Esophagus muscularis mucosa (tissue), 4 donors: ENCODE measurements at regions not wholly inside any gene's neighbourhood (a gene's known extent, or its start where the extent isn't known, plus 50 kb on each side); places are given as distances from the start of the nearest gene placed in this dataset.

ENCODE experiments used
- DNase-seq: peaks from one replicate; pipeline ENCODE4 v3.0.0-alpha.2; 2017; ENCODE audit errors: extremely low spot score
- H3K27ac ChIP-seq, 4 donors: fragments of 200-600 bp; sonication (generic); replicated peaks in 1 of 4; 1 replicate in 3 of 4; 2 replicates in 1 of 4; pipeline ENCODE4 v1.5.1; 2016 to 2019; ENCODE audit warnings: mild to moderate bottlenecking in 1 of 4
- H3K27me3 ChIP-seq, 4 donors: fragments of 200-600 bp; sonication (generic); one replicate each; pipeline versions ENCODE4 v1.5.1 to v1.6.0; 2016 to 2019
- H3K36me3 ChIP-seq, 4 donors: fragments of 200-600 bp; sonication (generic); one replicate each; pipeline ENCODE4 v1.5.1; 2016 to 2019
- H3K4me1 ChIP-seq, 4 donors: fragments of 200-600 bp; sonication (generic); one replicate each; pipeline ENCODE4 v1.5.1; 2016 to 2019
- H3K4me3 ChIP-seq, 4 donors: fragments of 200-600 bp; sonication (generic); 1 replicate in 2 of 4; 2 replicates in 2 of 4; pipeline ENCODE4 v1.5.1; 2016 to 2019; ENCODE audit warnings: mild to moderate bottlenecking in 4 of 4, moderate library complexity in 1 of 4
- H3K9me3 ChIP-seq, 4 donors: fragments of 200-600 bp; sonication (generic); 1 replicate in 3 of 4; 2 replicates in 1 of 4; pipeline ENCODE4 v1.5.1; 2016 to 2019
- EP300 ChIP-seq: sonication (generic); formaldehyde crosslinking; IDR thresholded peaks from one replicate; pipeline ENCODE4 v1.6.1; 2017; ENCODE audit warnings: antibody characterized with exemption
- POLR2A ChIP-seq: fragments of 450-650 bp; IDR thresholded peaks from one replicate; pipeline ENCODE4 v1.6.1; 2017; ENCODE audit warnings: antibody characterized with exemption, moderate library complexity, mild to moderate bottlenecking, low read depth
- POLR2AphosphoS5 ChIP-seq, 2 donors: sonication (generic); formaldehyde crosslinking; IDR thresholded peaks; one replicate each; pipeline ENCODE4 v1.6.1; 2017; ENCODE audit warnings: antibody characterized with exemption in 2 of 2
- WGBS: methylation state at CpG from one replicate; pipeline ENCODE4 v1.1.5; 2018; 5-methylcytosine and 5-hydroxymethylcytosine counted together
- intact Hi-C: fragments of 100-400 bp; cut with DNase I; formaldehyde crosslinking; loops from one replicate; pipeline ENCODE4 v1.15.1; 2023
- TF ChIP-seq, protein P1 (sequence below), 3 experiments: fragments of 200-600 bp in 2 of 3; fragments of 450-650 bp in 1 of 3; sonication (generic) in 2 of 3; IDR thresholded peaks; one replicate each; pipeline ENCODE4 v1.5.1; 2017 to 2019; ENCODE audit warnings: antibody characterized with exemption in 3 of 3, mild to moderate bottlenecking in 2 of 3, moderate library complexity in 1 of 3

DNA sequence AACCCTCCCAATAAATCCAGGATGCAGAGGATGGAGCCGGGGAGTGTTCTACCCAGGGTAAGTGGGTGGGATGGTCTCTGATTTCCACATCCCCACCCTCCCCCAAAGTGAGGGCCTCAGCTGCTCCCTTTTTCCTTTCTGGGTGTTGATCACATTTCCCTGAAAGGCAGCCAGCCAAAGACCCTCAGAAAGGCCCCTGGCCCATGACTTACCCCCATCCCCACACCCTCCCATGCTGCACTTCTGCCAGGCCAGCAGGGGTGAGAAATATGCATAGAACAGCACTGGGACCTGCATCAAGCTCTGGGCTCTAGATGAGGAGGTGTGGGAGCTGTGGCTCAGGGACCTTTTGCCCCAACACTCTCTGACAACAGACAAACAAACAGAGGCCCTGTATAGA is 927.3 kb upstream of the ZNF722 start:
- H3K36me3 ChIP-seq, result no peaks in the 10 kb centered on the region
- TF ChIP-seq POLR2A (no peak), POLR2AphosphoS5 (IDR thresholded peaks at IDR 0.05) (no peak), EP300 (no peak)
- TF ChIP-seq, protein P1, sequence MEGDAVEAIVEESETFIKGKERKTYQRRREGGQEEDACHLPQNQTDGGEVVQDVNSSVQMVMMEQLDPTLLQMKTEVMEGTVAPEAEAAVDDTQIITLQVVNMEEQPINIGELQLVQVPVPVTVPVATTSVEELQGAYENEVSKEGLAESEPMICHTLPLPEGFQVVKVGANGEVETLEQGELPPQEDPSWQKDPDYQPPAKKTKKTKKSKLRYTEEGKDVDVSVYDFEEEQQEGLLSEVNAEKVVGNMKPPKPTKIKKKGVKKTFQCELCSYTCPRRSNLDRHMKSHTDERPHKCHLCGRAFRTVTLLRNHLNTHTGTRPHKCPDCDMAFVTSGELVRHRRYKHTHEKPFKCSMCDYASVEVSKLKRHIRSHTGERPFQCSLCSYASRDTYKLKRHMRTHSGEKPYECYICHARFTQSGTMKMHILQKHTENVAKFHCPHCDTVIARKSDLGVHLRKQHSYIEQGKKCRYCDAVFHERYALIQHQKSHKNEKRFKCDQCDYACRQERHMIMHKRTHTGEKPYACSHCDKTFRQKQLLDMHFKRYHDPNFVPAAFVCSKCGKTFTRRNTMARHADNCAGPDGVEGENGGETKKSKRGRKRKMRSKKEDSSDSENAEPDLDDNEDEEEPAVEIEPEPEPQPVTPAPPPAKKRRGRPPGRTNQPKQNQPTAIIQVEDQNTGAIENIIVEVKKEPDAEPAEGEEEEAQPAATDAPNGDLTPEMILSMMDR (IDR thresholded peaks at IDR 0.05), result no peak
- no peak overlapping the region for H3K27ac ChIP-seq
- intact Hi-C loops, result no loop called here
- 5% methylated on average over 1 of the region's 1 CpG for WGBS
- H3K27me3 ChIP-seq, result no peaks in the 10 kb centered on the region
- H3K4me3 ChIP-seq, result no peak overlapping the region
- H3K4me1 ChIP-seq, result no peaks in the 10 kb centered on the region
- peak; percentile 37 for DNase-seq
- peaks cover 0 to 26% (median 6%) of the 10 kb centered on the region in 4 donors for H3K9me3 ChIP-seq

DNA sequence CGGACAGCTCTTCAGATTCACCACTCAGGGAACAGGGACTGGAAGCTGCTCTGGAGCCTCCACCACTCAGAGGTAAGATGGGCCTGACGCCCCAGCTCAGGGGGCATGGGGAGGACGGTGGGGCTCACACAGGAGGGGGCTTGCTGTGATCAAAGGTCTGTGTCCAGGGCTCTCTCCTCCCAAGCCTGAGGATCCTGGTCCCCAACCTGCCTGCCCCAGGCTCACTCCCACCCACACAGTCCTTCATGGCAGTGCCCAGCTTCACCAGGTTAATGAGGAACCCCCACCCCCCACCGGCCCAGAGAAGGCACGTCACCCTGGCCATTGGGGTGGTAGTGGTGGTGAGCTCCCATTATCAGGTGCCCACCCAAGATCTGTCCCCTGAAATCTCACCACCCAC is 926.7 kb upstream of the ZNF722 start:
- Histone ChIP-seq H3K36me3 (no peaks in the 10 kb centered on the region), H3K4me3 (no peak overlapping the region), H3K9me3 (peaks cover 0 to 28% (median 6%) of the 10 kb centered on the region in 4 donors), H3K4me1 (no peaks in the 10 kb centered on the region), H3K27me3 (no peaks in the 10 kb centered on the region), H3K27ac (no peak overlapping the region)
- WGBS, result 42% methylated on average over 2 of the region's 5 CpGs
- intact Hi-C loops, result no loop called here
- DNase-seq, result peak; percentile 62
- no peak for TF ChIP-seq EP300
- no peak for TF ChIP-seq POLR2AphosphoS5 (IDR thresholded peaks at IDR 0.05)
- TF ChIP-seq, protein P1 (IDR thresholded peaks at IDR 0.05), result no peak
- TF ChIP-seq POLR2A, result no peak

DNA sequence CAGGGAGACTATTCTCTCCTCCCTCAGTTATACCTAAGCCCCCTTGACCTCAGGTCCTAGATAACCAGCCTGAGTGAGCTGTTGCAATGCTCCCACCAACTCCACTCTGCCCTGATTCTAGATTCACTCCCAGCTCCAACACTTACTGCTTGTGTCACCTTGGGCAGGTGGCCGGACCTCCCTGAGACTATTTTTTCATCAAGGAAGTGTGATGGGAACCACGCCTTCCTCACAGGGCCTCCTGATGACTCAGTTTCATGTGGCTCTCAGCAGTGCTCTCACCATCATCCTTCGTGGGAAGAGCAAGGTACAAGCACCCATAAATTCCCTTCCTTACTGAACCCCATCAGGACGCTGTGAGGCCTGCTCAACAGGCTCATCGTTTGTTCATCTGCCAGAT is 925.8 kb upstream of the ZNF722 start:
- Histone ChIP-seq H3K27ac (no peak overlapping the region), H3K4me3 (no peak overlapping the region), H3K4me1 (no peaks in the 10 kb centered on the region), H3K27me3 (no peaks in the 10 kb centered on the region), H3K9me3 (peaks cover 0 to 28% (median 5%) of the 10 kb centered on the region in 4 donors), H3K36me3 (no peaks in the 10 kb centered on the region)
- intact Hi-C loops, result no loop called here
- TF ChIP-seq, protein P1 (IDR thresholded peaks at IDR 0.05), result no peak
- no peak for TF ChIP-seq POLR2A
- no peak for TF ChIP-seq EP300
- no peak for TF ChIP-seq POLR2AphosphoS5 (IDR thresholded peaks at IDR 0.05)
- DNase-seq, result no peak
- WGBS, result 61% methylated on average over 4 of the region's 5 CpGs

DNA sequence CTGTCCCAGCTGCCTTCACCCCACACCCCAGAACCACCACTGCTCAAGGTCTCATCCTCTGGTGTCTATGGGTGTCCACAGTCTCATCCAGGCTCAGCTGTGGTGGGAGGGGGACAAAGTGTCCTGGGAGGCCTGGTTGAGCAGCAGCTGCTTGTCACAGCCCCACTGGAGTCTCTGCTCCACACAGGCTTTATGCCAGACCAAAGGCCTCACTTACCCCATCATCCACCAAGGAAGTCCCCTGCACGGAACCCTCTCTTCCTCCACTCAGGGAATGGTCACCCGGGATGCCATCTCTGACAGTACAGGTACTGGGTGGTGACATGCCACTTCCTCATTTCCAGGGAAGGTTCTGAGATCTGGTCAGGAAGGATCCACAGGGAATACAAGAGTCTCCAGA is 925.4 kb upstream of the ZNF722 start:
- H3K27me3 ChIP-seq, result no peaks in the 10 kb centered on the region
- peaks cover 0 to 30% (median 3%) of the 10 kb centered on the region in 4 donors for H3K9me3 ChIP-seq
- no peak overlapping the region for H3K4me3 ChIP-seq
- no peak overlapping the region for H3K27ac ChIP-seq
- 62% methylated on average over 2 of the region's 2 CpGs for WGBS
- TF ChIP-seq POLR2AphosphoS5 (IDR thresholded peaks at IDR 0.05) (no peak), POLR2A (no peak), EP300 (no peak)
- TF ChIP-seq, protein P1 (IDR thresholded peaks at IDR 0.05), result no peak
- no peaks in the 10 kb centered on the region for H3K4me1 ChIP-seq
- peak; percentile 83 for DNase-seq
- intact Hi-C loops, result no loop called here
- H3K36me3 ChIP-seq, result no peaks in the 10 kb centered on the region

DNA sequence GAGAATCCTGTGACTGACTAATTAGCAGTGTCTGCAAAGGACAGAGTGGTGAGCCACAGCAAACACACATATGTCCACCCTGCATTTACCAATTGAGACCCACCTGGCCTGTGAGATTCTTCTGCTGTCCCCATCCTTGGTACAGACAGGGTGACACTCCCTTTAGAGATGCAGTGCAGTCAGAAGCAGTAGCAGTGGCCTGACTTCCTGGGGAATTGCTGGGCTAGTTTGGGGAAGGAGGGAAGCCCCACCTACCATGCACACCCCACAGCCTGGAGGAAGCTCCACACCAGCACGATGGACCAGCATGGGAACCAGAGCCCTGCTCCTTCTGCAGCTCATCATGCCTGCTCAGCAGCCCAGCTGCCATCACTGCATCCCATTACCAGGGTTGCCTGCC is 924.9 kb upstream of the ZNF722 start:
- H3K27me3 ChIP-seq, result no peaks in the 10 kb centered on the region
- H3K9me3 ChIP-seq, result peaks cover 0 to 35% (median 7%) of the 10 kb centered on the region in 4 donors
- TF ChIP-seq POLR2A, result no peak
- TF ChIP-seq EP300, result no peak
- TF ChIP-seq, protein P1 (IDR thresholded peaks at IDR 0.05), result no peak
- no peak for TF ChIP-seq POLR2AphosphoS5 (IDR thresholded peaks at IDR 0.05)
- no peak overlapping the region for H3K4me3 ChIP-seq
- peak; percentile 89 for DNase-seq
- WGBS, result 78% methylated on average over 1 of the region's 1 CpG
- H3K27ac ChIP-seq, result no peak overlapping the region
- no peaks in the 10 kb centered on the region for H3K36me3 ChIP-seq
- intact Hi-C loops, result no loop called here
- H3K4me1 ChIP-seq, result no peaks in the 10 kb centered on the region
